ENCODE measurements at regions not wholly inside any gene's neighbourhood (a gene's known extent, or its start where the extent isn't known, plus 50 kb on each side); places are given as distances from the start of the nearest gene placed in this dataset.
"Not testable (repeated sequence)": the region's sequence is repeated elsewhere in the genome, so short reads cannot be mapped to it uniquely, and the experiment has no call there.

- Mint-ChIP-seq H3K4me3 (no peak overlapping the region), H3K9me3 (no peaks in the 10 kb centered on the region), H3K4me1 (no peaks in the 10 kb centered on the region), H3K36me3 (no peaks in the 10 kb centered on the region), H3K27ac (no peak overlapping the region), H3K27me3 (peaks cover 6 to 12% (median 8%) of the 10 kb centered on the region in 5 donors)
- POLR2A ChIA-PET, result no interaction called here
- ATAC-seq, result no peak
- no peak for DNase-seq
Observed at GRCh38 chr10:115028419-115028818, 64.7 kb upstream of the ATRNL1 start.

- Mint-ChIP-seq H3K4me1 (no peaks in the 10 kb centered on the region), H3K9me3 (no peaks in the 10 kb centered on the region), H3K27me3 (peaks cover 3 to 6% (median 4%) of the 10 kb centered on the region in 5 donors), H3K27ac (no peak overlapping the region), H3K36me3 (no peaks in the 10 kb centered on the region), H3K4me3 (no peak overlapping the region)
- no peak for DNase-seq
- no peak for ATAC-seq
- POLR2A ChIA-PET, result no interaction called here
Observed at GRCh38 chr10:115029452-115030375, 63.5 kb upstream of the ATRNL1 start.

DNA sequence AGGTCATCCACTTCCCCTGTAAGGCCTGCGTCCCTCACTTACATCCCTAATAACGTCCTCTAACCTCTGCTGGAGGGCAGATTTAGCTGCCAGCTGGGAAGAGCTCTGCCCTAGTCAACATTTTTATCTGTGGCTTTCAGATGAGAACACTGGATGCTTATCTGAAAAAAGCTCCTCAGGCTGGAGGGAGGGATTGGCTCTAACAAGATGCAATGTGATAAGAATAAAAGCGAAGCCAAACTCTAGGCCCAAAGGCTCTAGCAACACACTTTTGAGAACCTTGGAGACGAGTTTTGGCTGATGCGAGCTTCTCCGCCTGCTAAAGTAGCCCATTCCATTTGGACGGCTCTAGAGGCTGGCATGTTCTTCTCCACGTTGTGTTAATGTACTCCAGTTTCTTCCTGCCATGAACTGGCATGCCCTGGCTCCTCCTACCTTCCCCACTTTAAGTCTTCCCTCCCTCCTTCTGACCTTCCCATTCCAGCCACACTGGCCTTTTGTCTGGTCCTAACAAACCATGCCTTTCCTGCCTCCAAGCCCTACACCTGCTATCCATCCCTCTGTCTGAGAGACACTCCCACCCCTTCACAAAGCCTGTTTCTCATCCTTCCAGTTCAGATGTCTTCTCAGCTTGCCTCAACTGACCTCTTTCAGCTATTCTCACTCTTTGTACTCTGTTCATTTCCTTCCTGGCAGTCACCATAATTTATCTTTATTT lies 62.5 kb upstream of the ATRNL1 start:
- DNase-seq (no peak), ATAC-seq (no peak)
- H3K36me3 Mint-ChIP-seq, result no peaks in the 10 kb centered on the region
- H3K4me3 Mint-ChIP-seq, result no peak overlapping the region
- H3K27me3 Mint-ChIP-seq, result peaks cover 3 to 11% (median 5%) of the 10 kb centered on the region in 5 donors
- no peak overlapping the region for H3K27ac Mint-ChIP-seq
- no peaks in the 10 kb centered on the region for H3K4me1 Mint-ChIP-seq
- no peaks in the 10 kb centered on the region for H3K9me3 Mint-ChIP-seq
- POLR2A ChIA-PET, result no interaction called here

- no peaks in the 10 kb centered on the region for H3K36me3 Mint-ChIP-seq
- peaks cover 7 to 39% (median 13%) of the 10 kb centered on the region in 5 donors for H3K27me3 Mint-ChIP-seq
- no peak overlapping the region for H3K27ac Mint-ChIP-seq
- DNase-seq, result no peak
- no peak overlapping the region for H3K4me3 Mint-ChIP-seq
- ATAC-seq, result no peak
- POLR2A ChIA-PET, result no interaction called here
- H3K4me1 Mint-ChIP-seq, result no peaks in the 10 kb centered on the region
- H3K9me3 Mint-ChIP-seq, result no peaks in the 10 kb centered on the region
Observed at GRCh38 chr10:115033898-115034297, 59.3 kb upstream of the ATRNL1 start.

- H3K4me3 Mint-ChIP-seq, ATAC-seq, H3K36me3 Mint-ChIP-seq, H3K9me3 Mint-ChIP-seq, H3K4me1 Mint-ChIP-seq, H3K27ac Mint-ChIP-seq, DNase-seq, POLR2A ChIA-PET: not testable (repeated sequence)
- peaks cover 12 to 64% (median 25%) of the 10 kb centered on the region in 5 donors for H3K27me3 Mint-ChIP-seq
Observed at GRCh38 chr10:115039781-115040180, 53.4 kb upstream of the ATRNL1 start.

Measured in naive thymus-derived CD8-positive, alpha-beta T cell (primary cell).